ENCODE measurements at regions not wholly inside any gene's neighbourhood (a gene's known extent, or its start where the extent isn't known, plus 50 kb on each side); places are given as distances from the start of the nearest gene placed in this dataset.

DNA sequence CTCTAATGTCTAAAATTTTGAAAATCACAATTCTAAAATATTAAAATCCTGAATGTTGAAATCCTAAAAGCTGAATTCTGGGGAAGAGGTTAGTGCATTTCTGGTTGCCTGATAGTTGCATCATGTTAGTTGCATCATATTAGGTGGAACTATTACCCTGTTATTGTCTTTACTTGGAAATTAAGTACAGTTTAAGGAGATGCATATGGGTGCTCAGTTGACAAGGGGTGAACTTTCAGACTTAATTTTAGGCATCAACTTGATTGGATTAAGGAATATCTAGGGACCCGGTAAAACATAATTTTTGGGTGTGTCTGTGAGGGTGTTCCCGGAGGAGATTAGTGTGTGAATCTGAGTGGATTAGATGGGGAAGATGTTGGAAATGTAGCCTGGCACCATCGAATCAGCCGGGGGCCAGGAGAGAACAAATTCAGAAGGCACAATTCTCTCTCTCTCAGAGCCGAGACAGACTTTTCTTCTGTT, 409.8 kb downstream of the PLCL1 start:
- no peak overlapping the region for H3K27ac ChIP-seq (ENCODE audit: low read length)
- intact Hi-C loops (cut with micrococcal nuclease) = no loop called here
- no peaks in the 10 kb centered on the region for H3K79me2 ChIP-seq (ENCODE audit: low read length)
- H3K9ac ChIP-seq (ENCODE audit: low read length) = no peak overlapping the region
- H3K4me3 ChIP-seq (ENCODE audit: low read length) = no peak overlapping the region
- H3K4me1 ChIP-seq (ENCODE audit: insufficient read depth, low read length) = no peaks in the 10 kb centered on the region
- BruUV-seq (replicated peaks) = no TSS peak
- no peak for DNase-seq
- H3K27me3 ChIP-seq (ENCODE audit: low read length) = peaks cover 4% of the 10 kb centered on the region; the same call in 1 of the 2 replicates
- no peaks in the 10 kb centered on the region for H4K20me1 ChIP-seq (ENCODE audit: low read length)
- TF ChIP-seq EZH2phosphoT487 (IDR thresholded peaks at IDR 0.05; ENCODE audit: borderline replicate concordance, low read length) (no peak), EZH2 (IDR thresholded peaks at IDR 0.05; ENCODE audit: low read length, unreplicated experiment) (no peak)
- TF ChIP-seq, protein P1, sequence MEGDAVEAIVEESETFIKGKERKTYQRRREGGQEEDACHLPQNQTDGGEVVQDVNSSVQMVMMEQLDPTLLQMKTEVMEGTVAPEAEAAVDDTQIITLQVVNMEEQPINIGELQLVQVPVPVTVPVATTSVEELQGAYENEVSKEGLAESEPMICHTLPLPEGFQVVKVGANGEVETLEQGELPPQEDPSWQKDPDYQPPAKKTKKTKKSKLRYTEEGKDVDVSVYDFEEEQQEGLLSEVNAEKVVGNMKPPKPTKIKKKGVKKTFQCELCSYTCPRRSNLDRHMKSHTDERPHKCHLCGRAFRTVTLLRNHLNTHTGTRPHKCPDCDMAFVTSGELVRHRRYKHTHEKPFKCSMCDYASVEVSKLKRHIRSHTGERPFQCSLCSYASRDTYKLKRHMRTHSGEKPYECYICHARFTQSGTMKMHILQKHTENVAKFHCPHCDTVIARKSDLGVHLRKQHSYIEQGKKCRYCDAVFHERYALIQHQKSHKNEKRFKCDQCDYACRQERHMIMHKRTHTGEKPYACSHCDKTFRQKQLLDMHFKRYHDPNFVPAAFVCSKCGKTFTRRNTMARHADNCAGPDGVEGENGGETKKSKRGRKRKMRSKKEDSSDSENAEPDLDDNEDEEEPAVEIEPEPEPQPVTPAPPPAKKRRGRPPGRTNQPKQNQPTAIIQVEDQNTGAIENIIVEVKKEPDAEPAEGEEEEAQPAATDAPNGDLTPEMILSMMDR (conservative IDR thresholded peaks at IDR 0.05; ENCODE audit: low read depth, low read length) = no peak
- H3K9me2 ChIP-seq (replicated peaks; ENCODE audit: low read length) = no peaks in the 10 kb centered on the region
- H3K9me3 ChIP-seq (ENCODE audit: low read length) = no peaks in the 10 kb centered on the region
- no peak overlapping the region for H3K4me2 ChIP-seq (ENCODE audit: low read length)
- no peak for ATAC-seq
- CTCF ChIA-PET = no interaction called here
- POLR2A ChIA-PET (ENCODE audit: unreplicated experiment) = no interaction called here
- no peaks in the 10 kb centered on the region for H3F3A ChIP-seq (ENCODE audit: low read length, unreplicated experiment)
- H3K36me3 ChIP-seq (ENCODE audit: low read depth, low read length) = no peaks in the 10 kb centered on the region
- no peak overlapping the region for H2AFZ ChIP-seq (ENCODE audit: low read length)

DNA sequence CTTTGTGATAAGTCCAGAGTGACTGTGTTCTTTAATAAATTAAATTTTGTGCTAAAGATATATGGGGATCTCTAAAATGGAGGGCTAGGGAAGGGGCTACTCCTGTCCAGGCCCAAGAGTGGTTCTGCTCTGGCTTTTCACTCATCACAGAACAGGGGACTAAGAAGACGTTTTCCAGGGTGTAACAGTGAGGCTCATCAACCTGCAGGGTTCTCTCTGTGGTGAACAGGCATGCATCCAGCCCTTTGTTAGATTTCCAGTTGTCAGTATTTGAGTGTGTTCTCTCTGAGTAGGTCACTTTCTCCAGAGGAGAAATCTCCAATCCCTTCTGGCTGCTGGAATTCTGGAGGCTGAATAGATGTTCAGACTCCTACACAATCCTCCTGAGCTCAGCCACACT, 408.9 kb downstream of the PLCL1 start:
- H4K20me1 ChIP-seq (ENCODE audit: low read length) = no peaks in the 10 kb centered on the region
- H2AFZ ChIP-seq (ENCODE audit: low read length) = no peak overlapping the region
- no peak for DNase-seq
- H3K4me2 ChIP-seq (ENCODE audit: low read length) = no peak overlapping the region
- H3K4me1 ChIP-seq (ENCODE audit: insufficient read depth, low read length) = no peaks in the 10 kb centered on the region
- no TSS peak for BruUV-seq (replicated peaks)
- no peak for ATAC-seq
- CTCF ChIA-PET = no interaction called here
- peaks cover 4% of the 10 kb centered on the region; the same call in 1 of the 2 replicates for H3K27me3 ChIP-seq (ENCODE audit: low read length)
- H3K27ac ChIP-seq (ENCODE audit: low read length) = no peak overlapping the region
- H3K9me3 ChIP-seq (ENCODE audit: low read length) = no peaks in the 10 kb centered on the region
- POLR2A ChIA-PET (ENCODE audit: unreplicated experiment) = no interaction called here
- H3K36me3 ChIP-seq (ENCODE audit: low read depth, low read length) = no peaks in the 10 kb centered on the region
- TF ChIP-seq, protein P1 (conservative IDR thresholded peaks at IDR 0.05; ENCODE audit: low read depth, low read length) = no peak
- TF ChIP-seq EZH2 (IDR thresholded peaks at IDR 0.05; ENCODE audit: low read length, unreplicated experiment) = no peak
- no peak for TF ChIP-seq EZH2phosphoT487 (IDR thresholded peaks at IDR 0.05; ENCODE audit: borderline replicate concordance, low read length)
- no peaks in the 10 kb centered on the region for H3K9me2 ChIP-seq (replicated peaks; ENCODE audit: low read length)
- intact Hi-C loops (cut with micrococcal nuclease) = no loop called here
- no peak overlapping the region for H3K4me3 ChIP-seq (ENCODE audit: low read length)
- H3K79me2 ChIP-seq (ENCODE audit: low read length) = no peaks in the 10 kb centered on the region
- H3F3A ChIP-seq (ENCODE audit: low read length, unreplicated experiment) = no peaks in the 10 kb centered on the region
- H3K9ac ChIP-seq (ENCODE audit: low read length) = no peak overlapping the region

DNA sequence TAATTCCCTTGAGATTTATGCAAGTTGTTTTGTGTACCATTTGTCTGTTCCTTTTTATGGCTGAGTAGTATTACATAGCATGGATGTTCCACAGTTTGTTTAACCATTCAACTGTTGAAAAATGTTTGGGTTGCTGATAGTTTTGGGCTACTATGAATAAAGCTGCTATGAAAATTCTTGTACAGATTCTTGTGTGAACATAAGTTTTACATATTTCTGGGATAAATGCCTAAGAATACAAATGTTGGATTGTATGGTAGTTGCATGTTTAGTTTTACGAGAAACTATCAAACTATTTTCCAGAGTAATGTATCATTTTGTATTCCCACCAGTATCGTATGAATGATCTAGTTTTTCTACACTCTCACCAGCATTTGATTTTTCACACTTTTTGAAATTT, 407.3 kb downstream of the PLCL1 start:
- DNase-seq (no peak), ATAC-seq (no peak)
- H3K79me2 ChIP-seq (ENCODE audit: low read length) = no peaks in the 10 kb centered on the region
- no peaks in the 10 kb centered on the region for H3K4me1 ChIP-seq (ENCODE audit: insufficient read depth, low read length)
- H3K9me2 ChIP-seq (replicated peaks; ENCODE audit: low read length) = no peaks in the 10 kb centered on the region
- no peak overlapping the region for H3K27ac ChIP-seq (ENCODE audit: low read length)
- no peak overlapping the region for H2AFZ ChIP-seq (ENCODE audit: low read length)
- ChIA-PET CTCF (no interaction called here), POLR2A (ENCODE audit: unreplicated experiment) (no interaction called here)
- no peaks in the 10 kb centered on the region for H3K9me3 ChIP-seq (ENCODE audit: low read length)
- H3K27me3 ChIP-seq (ENCODE audit: low read length) = peaks cover 4% of the 10 kb centered on the region; the same call in 1 of the 2 replicates
- H3F3A ChIP-seq (ENCODE audit: low read length, unreplicated experiment) = no peaks in the 10 kb centered on the region
- TF ChIP-seq EZH2phosphoT487 (IDR thresholded peaks at IDR 0.05; ENCODE audit: borderline replicate concordance, low read length) = no peak
- TF ChIP-seq EZH2 (IDR thresholded peaks at IDR 0.05; ENCODE audit: low read length, unreplicated experiment) = no peak
- TF ChIP-seq, protein P1 (conservative IDR thresholded peaks at IDR 0.05; ENCODE audit: low read depth, low read length) = no peak
- intact Hi-C loops (cut with micrococcal nuclease) = no loop called here
- H4K20me1 ChIP-seq (ENCODE audit: low read length) = no peaks in the 10 kb centered on the region
- H3K9ac ChIP-seq (ENCODE audit: low read length) = no peak overlapping the region
- H3K4me2 ChIP-seq (ENCODE audit: low read length) = no peak overlapping the region
- no peak overlapping the region for H3K4me3 ChIP-seq (ENCODE audit: low read length)
- H3K36me3 ChIP-seq (ENCODE audit: low read depth, low read length) = no peaks in the 10 kb centered on the region
- no TSS peak for BruUV-seq (replicated peaks)

Measured in PC-3 (cell line).